D721Med (cell line): ENCODE measurements at regions not wholly inside any gene's neighbourhood (a gene's known extent, or its start where the extent isn't known, plus 50 kb on each side); places are given as distances from the start of the nearest gene placed in this dataset.

Experiments
- DNase-seq: peaks from one replicate; pipeline ENCODE4 v3.0.0; 2011; ENCODE audit warnings: low spot score; ENCODE audit not compliant: insufficient read length
- FAIRE-seq: peaks from 2 replicates; lab custom pipeline; 2011; peaks lifted over from hg19 to GRCh38; lab: Jason Lieb, UNC
- TF ChIP-seq, protein P1 (sequence below): IDR thresholded peaks from 2 replicates; pipeline ENCODE4 v1.5.1; 2012; ENCODE audit warnings: mild to moderate bottlenecking, control low read depth; ENCODE audit not compliant: insufficient read depth; ENCODE audit errors: missing control alignments

DNA sequence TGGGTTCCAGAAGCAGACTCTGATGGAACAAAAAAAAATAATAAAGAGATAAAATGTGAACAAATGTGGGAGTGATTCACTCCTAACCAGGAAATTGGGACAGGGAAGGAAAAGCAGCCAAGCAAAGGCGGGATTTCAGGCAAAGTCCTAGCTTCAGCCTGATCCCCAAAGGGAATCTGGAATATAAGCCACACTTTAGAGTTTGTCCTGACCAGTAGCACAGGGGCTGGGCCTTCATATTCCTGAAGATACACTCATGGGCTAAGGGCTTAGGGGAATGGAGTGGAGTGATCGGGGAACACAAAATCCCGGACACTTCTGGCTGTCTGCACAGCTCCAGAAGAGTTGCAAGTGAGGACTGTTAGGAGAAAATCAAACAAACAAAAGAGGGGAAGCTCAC, 135.0 kb upstream of the COL8A1 start:
- no peak for DNase-seq
- FAIRE-seq = no peak
- TF ChIP-seq, protein P1, sequence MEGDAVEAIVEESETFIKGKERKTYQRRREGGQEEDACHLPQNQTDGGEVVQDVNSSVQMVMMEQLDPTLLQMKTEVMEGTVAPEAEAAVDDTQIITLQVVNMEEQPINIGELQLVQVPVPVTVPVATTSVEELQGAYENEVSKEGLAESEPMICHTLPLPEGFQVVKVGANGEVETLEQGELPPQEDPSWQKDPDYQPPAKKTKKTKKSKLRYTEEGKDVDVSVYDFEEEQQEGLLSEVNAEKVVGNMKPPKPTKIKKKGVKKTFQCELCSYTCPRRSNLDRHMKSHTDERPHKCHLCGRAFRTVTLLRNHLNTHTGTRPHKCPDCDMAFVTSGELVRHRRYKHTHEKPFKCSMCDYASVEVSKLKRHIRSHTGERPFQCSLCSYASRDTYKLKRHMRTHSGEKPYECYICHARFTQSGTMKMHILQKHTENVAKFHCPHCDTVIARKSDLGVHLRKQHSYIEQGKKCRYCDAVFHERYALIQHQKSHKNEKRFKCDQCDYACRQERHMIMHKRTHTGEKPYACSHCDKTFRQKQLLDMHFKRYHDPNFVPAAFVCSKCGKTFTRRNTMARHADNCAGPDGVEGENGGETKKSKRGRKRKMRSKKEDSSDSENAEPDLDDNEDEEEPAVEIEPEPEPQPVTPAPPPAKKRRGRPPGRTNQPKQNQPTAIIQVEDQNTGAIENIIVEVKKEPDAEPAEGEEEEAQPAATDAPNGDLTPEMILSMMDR = no peak

DNA sequence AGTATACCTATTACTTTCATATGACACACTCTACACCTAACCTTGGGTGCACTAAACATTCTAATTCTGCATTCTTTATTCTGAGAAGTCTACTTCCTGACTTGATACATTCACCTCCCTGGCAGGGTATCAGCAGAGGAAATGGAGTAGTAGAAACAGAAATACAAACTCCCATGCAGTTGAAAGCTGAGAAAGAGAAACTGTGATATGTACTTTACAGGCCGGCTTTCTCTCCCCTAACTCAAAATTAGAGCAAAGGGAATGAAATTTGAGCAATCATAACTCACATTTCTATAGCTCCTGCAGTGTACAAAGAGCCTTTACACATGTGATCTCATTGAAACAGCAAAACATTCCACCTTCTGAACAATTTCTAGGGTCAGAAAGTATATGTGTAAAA, 135.5 kb upstream of the COL8A1 start:
- TF ChIP-seq, protein P1 = no peak
- FAIRE-seq = no peak
- no peak for DNase-seq

DNA sequence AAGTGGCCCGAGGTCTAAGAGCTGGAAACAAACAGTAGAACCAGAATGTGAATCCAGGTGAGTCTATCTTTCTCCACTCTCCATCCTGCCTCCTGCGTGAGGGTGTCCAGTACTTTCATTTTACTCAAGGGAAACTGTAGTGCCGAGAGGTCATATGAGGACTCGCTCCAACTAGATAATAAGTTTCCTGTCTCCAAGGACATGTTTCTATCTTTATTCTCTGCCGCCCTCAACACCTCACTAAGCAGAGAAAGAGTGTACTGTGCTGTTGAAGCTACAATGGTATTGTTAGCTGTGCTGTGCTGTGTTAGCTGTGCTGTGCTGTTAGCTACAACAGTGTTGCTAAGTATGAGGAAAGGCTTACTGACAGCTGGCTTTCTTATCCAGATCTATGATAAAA, 137.9 kb upstream of the COL8A1 start:
- TF ChIP-seq, protein P1 = no peak
- DNase-seq (no peak), FAIRE-seq (no peak)

DNA sequence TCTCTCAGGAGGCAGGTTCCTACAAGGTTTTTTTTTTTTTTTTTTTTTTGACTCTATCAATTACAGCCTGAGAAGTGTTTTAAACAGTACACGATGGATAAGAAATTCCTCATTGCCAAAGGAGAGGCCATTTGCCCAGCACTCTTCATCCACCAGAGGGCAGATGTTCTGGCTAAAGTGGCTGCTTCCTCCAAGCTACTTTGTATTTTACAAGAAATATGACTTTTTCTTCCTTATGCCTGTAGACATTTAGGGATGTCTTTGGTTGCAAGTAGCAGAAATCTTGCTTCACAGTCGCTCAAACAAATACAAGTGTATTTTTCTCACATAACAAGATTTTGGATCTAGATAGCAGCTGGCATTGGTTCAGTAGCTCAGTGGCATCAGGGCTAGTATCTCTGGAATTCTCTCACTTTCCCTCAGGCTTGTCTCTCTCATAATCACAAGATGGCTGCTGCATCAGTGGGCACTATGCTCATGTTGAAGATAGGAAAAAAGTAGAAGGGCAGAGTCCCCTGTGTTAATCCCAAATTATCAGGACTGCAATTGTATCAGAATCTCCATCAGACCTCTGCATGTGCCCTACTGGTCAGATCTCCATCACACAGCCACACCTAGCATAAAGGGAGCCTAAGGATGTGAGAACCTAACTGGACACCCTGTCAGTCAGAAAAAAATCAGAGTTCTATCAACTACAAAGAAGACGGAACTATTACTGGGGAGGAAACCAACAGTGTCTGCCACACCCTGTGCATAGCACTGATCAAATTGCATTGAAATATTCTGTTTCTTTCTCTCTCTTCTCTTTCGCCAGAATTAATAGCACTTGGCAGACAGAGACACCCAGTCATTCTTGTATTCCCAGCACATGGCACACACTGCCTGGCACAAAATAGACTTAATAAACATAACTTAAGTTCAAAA, 138.9 kb upstream of the COL8A1 start:
- TF ChIP-seq, protein P1 = peak; percentile 80
- DNase-seq (no peak), FAIRE-seq (no peak)

DNA sequence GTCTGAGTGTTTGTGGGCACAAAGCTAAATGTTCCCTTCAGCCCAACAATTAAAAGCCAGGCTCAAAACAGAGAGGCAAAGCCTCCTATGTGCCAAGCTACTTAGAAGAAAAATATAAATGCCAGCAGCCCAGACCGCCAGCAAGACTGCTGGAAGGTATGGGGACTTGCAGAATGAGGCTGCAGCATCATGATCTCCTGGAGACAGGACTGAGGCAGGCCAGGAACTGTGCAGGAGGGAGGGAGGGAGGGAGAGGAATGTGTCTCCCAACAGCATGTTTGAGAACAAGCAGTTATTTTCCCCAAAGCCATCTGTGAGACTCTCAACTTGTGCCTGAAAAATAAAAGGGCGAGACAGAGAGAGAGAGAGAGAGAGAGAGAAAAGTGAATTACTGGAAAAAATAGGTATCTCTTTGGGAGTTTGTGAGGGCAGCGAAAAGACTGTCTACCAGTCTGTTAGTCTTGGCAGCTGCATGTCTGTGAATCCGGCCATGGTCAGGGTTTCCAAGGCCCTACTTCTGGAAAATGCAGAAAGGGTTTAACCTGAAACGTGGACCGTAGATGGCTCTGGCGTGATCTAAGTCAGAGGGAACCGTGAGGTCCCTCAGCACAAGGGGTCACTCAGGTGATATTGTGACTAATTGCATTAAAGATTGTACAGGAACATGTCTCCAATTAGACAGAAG, 139.7 kb upstream of the COL8A1 start:
- DNase-seq (no peak), FAIRE-seq (no peak)
- TF ChIP-seq, protein P1 = no peak

DNA sequence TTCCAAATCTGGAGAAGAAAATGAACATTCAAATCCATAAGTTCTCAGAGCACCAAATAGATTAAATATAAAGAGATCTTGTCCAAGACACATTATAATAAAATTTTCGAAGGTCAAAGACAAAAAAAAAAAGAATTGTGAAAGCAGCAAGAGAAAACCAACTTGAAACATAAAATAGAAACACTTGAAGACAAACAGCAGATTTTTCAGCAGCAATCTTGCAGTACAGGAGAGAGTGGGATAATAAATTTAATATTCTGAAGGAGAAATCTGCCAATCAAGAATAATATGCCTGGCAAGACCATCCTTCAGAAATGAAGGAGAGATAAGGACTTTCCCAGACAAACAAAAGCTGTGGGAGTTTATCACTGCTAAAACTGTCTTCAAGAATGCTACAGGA, 150.5 kb upstream of the COL8A1 start:
- TF ChIP-seq, protein P1 = no peak
- no peak for DNase-seq
- no peak for FAIRE-seq

DNA sequence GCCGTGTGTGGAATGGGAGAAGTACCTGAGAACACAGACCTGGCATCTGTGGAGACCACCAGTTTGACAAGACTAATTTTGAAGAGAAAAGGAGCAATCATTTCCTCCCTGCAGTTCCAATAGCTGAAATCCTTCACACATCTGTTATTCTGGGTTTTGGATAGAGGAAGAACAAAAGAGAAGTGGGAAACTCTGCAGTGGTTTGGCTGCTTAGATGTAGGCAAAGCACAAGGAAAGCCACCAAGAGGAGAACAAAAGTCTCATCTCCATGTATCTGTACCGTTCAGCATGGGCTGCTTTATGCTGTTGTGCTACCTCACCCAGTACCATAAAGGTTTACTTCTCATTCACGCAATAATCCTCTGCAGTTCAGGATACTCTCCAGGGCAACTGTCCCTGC, 153.1 kb upstream of the COL8A1 start:
- DNase-seq (no peak), FAIRE-seq (no peak)
- TF ChIP-seq, protein P1 = no peak
